Erythroblast (primary cell): ENCODE measurements at regions not wholly inside any gene's neighbourhood (a gene's known extent, or its start where the extent isn't known, plus 50 kb on each side); places are given as distances from the start of the nearest gene placed in this dataset.

Experiments
- GATA1 ChIP-seq: IDR thresholded peaks from 2 replicates; pipeline ENCODE4 v1.6.1; 2011; ENCODE audit warnings: low read depth, mild to moderate bottlenecking, control low read depth, low read length, moderate library complexity
- POLR2A ChIP-seq: IDR thresholded peaks from 2 replicates; pipeline ENCODE4 v1.6.1; 2011; ENCODE audit warnings: mild to moderate bottlenecking, low read length

DNA sequence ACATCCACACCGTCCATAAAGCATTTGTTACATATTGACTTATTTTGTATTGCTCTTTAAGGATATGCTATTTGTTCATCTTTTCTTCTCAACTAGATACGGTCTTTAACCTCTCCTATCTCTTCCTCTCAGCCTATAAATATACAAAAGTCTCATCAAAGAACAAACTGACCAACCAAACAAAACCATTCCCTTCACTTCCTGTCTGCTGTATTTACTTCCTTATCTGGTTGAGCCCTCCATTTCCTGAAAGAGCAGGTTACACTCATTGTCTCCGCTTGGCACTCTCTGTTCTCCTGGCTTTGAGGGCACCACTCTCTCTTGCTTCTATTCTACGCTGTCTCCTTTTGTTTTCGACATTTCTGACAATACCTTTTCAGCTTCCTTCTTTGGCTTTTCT lies 431.9 kb upstream of the TCF4 start:
- TF ChIP-seq POLR2A, result no peak
- TF ChIP-seq GATA1, result no peak
